Hematopoietic multipotent progenitor cell treated with erythropoietin and hydrocortisone succinate and interleukin-3 and kit ligand, for 6 days (in vitro differentiated cells): ENCODE measurements at regions not wholly inside any gene's neighbourhood (a gene's known extent, or its start where the extent isn't known, plus 50 kb on each side); places are given as distances from the start of the nearest gene placed in this dataset.

ENCODE experiments used
- DNase-seq: peaks from one replicate; pipeline ENCODE4 v3.0.0-alpha.2; 2015

GRCh38 chr12:67506739-67507138 is 141.8 kb upstream of the DYRK2 start:
- no peak for DNase-seq

- no peak for DNase-seq
Observed at GRCh38 chr12:67508830-67509229, 139.7 kb upstream of the DYRK2 start.

DNA sequence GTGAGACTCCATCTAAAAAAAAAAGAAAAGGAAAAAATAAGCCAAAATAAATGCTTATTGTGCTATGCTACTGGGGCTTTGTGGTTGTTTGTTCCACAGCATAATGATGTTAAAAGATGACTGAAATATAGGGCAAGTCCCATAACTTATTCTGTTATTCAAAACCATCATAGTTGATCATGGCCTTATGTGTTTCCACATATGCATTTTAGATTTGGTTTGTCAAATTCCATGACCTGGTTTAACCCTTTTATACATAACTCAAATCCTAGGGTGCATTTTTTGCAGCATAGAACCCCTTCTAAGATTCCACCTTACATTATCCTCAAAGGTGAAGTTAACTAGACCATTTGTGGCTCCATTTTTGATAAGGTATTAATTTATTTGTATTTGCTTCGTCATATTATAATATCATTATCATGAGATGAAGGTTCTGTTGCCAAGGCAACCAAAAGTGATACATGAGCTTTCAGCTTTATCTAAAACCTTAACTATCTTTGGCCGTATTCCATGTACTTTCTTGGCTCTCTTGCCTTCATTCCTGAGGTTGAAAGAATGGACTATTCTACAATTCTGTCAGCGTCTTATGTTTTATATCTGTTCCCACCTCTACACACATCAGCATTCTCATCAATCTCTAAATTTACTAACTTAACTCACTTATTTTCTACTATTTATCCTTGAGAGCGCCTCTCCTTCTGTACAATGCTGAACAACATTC is 138.7 kb upstream of the DYRK2 start:
- no peak for DNase-seq

- DNase-seq = no peak
Observed at GRCh38 chr12:67512061-67512460, 136.5 kb upstream of the DYRK2 start.

- no peak for DNase-seq
Observed at GRCh38 chr12:67514502-67514901, 134.0 kb upstream of the DYRK2 start.

DNA sequence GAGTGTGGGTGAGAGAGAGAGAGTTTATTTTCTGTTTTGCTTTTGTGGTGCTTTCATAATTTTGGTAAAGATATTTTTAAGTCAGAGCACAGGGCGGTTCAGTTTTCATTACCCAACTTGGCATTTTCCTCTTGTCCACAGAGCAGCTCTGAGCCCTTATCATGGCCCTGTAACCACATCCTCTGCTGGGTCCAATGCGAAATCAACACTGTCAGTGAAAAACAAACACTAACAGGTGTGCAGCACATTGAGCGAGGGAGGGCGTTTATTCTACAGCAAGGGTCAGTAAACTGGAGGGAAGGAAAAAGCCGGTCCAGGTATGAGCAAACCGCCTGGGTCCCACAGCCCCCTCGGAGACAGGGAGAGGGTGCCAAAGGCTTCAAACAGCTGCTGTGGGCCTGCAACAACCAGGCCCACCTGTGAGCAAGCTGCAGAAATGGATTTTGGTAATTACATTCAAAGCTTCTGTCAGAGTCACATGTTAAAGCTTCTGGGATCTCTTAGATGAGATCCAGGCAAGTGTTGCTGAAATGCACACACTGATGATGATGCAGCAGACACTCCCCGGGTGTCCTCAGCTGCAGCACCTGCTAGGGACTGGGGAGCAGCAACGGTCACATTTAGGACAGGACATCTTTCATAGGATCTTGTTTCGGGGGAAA is 132.7 kb upstream of the DYRK2 start:
- peak; percentile 47 for DNase-seq

DNA sequence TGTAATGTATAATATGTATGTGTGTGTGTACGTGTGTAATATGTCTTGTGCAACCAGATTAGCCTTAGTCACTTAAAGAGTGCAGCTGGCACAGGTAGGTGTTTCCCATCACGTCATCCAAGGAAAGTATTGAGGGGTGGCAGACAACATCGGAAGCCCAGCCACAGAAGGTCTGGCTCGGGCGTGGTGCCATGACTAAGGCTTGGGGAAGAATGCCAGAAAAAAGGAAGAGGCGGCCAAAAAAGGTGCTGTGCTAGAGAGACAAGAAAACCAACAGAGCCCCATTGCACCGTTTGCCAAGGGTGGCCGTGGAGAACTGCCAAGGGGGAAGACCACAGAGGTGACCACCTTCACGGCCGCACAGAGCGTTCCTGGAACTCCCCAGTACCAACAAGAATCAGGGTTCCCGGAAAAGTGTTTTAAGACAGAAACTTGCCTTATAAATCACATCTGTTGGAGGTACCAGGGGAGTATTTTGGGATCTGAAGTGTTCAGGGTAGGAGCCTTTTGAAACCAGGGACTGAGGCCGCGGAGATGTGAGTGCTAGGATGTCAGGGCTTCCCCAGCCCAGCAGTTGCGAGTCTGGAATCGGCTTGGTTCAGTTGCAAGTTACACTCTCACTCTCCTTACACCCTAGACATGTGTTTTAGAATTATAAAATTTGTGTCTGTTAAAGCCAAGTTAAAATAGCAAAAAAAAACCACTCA is 131.2 kb upstream of the DYRK2 start:
- DNase-seq = peak; percentile 23

DNA sequence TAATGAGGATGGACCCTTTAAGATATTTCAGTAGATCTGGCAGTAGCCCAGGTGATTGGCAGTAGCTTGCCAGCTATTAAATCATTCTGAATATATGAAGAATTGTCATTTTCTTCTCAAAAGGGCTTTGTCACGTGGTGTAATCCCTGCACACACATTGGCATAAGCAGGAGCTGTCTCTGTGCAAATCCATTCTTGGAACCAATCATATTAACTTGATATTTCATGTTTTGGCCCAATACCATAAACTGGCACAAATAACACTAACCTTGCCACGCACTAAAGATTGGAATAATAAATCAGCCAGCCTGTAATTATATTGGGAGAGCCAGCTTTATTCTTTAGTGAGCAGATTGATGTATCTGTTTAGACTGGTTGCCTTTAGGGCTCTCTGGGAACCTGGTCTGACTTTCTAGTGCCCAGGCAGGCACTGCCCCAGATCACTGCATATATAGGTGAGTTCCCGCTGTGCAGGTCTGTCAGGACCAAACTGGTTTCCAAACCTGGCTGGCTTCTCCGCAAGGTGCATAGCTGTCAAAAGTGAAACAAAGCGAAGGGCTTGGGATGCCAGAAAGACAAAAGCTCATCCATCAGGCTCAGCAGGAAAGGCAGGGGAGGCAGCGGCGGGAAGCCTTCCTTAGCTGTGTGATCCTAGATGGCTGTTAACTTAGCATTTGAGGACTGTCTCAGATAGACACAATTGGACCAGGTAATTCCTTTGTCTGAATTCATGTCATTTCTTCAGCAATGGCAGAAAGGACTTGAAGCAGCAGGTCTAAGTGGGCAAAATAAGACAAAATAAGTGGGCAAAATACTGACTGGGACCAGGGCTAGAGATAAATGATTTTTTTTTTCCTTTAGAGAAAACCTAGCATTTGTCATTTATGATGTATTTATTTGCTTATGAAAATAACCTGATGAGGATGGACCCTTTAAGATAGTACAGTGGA is 128.8 kb upstream of the DYRK2 start:
- no peak for DNase-seq

DNA sequence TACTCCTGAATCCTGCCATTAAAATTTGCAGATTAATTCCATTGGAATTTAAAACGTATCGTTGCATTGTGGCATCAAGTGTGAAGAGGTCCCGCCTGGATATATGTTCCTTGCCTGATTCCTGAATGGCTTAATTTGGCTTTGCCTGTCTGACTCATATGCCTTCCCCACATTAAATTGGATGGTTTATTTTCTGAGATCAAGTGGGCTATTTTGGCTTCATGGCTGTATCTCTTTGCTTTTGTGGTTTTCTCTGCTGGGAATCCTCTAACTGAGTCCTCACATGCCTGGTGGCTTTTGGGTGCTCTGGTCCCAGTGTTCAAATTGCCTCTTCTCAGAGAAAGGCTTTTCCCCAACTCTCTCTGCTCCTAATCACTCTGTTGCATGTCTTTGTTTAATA is 127.9 kb upstream of the DYRK2 start:
- no peak for DNase-seq

DNA sequence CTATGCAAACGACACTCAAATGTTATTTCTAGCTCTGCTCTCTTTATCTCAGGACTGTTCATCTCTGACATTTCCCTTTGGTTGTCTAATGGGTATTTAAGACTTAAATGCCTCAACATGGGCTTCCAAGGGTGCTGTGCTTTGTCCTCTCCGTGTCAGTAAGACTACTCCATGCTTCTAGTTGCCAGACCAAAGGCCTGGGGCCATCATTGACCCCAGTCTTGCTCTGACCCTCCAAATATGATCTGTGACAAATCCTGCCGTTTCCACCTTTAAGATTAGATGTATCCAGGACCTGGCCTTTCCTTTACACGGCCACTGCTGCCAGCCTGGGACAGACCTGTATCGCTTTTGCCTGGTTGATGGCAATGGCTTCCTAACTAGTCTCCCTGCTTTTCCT is 126.3 kb upstream of the DYRK2 start:
- DNase-seq = no peak

- no peak for DNase-seq
Observed at GRCh38 chr12:67523538-67523937, 125.0 kb upstream of the DYRK2 start.

GRCh38 chr12:67524861-67525616 is 123.5 kb upstream of the DYRK2 start:
- DNase-seq = peak; percentile 4

- DNase-seq = no peak
Observed at GRCh38 chr12:67525617-67525884, 123.0 kb upstream of the DYRK2 start.

DNA sequence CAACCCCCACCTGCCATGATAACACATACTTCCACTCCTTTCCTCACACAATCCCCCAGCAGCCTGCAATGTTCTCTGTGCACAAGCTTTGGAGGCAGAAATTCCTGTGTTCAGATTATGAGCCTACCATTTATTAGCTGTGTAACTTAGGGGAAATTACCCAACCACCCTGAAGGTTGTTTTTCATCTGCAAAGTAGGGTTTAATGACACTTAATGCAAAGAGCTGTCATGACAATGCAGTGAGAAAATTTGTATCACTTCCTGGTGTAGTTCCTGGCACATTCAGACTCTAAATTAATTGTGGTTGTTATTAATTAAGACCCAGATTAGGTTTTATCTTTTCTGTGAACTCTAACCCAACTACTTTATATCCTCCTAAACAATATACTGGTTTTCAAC is 122.4 kb upstream of the DYRK2 start:
- DNase-seq = no peak

DNA sequence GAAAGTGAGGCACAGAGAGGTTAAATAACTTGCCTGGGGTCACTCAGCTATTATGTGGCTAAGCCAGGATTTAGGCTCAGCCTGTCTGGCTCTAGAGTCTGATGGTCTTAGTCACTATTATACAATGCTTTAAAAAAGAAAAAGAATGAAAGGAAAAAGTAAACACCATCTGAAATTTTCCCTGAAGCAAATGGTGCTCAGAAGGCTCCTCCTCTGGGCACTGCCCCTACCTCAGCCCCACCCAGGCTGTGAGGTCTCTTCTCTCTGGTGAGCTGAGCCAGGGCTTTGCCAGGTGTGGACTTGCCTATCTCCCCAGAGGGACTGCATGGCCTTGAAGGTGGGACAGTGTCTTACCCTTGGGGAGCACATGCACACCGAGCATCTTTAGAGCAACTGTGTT is 117.5 kb upstream of the DYRK2 start:
- no peak for DNase-seq

GRCh38 chr12:67531501-67531900 is 117.0 kb upstream of the DYRK2 start:
- DNase-seq = no peak

DNA sequence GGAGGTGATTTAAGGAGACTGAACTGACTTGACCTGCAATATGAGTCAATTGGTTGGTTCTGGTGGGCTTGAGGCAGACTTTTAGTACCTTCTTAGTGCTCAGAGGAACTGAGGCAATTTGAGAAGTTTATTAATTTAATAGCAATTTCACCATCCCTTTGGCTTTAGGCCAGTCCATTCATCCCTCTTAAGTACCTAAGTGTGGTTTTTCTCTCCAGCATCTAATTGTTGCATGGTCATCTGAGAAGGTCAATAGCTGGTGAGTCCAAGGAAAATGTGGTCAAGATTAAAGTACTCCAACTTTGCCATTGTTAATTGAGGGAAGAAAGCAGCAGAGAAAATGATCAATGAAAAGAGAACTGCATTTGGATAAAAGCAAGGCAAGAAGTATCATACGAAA is 115.4 kb upstream of the DYRK2 start:
- no peak for DNase-seq

- DNase-seq = no peak
Observed at GRCh38 chr12:67534046-67534445, 114.5 kb upstream of the DYRK2 start.

- no peak for DNase-seq
Observed at GRCh38 chr12:67534681-67535080, 113.9 kb upstream of the DYRK2 start.

GRCh38 chr12:67535176-67535575 is 113.4 kb upstream of the DYRK2 start:
- no peak for DNase-seq

DNA sequence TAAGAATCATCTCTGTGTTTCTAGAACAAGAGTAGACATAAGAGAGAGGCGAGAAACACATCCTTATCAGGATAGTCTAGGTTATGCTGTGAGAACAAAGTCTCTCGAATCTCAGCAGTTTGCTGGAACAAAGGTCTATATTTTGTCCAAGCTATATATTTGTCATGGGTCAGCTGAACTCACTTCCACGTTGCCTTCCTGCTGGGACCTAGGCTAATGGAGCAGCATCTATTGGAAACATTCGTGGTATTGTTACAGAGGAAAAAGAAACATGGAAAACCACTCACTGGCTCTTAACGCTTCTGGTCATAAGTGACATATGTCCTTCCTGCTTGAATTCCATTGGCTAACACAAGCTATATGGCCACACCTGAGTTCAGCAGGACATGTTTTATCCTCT is 112.6 kb upstream of the DYRK2 start:
- DNase-seq = no peak

- DNase-seq = no peak
Observed at GRCh38 chr12:67539329-67539728, 109.2 kb upstream of the DYRK2 start.

- DNase-seq = no peak
Observed at GRCh38 chr12:67539946-67540345, 108.6 kb upstream of the DYRK2 start.
